ENCODE measurements at regions not wholly inside any gene's neighbourhood (a gene's known extent, or its start where the extent isn't known, plus 50 kb on each side); places are given as distances from the start of the nearest gene placed in this dataset.
A peak's percentile ranks its signal among the peaks of the same experiment; 100 is the strongest.

- no peak for DNase-seq
Observed at GRCh38 chr7:115548756-115549155, 481.8 kb downstream of the TFEC start.

DNA sequence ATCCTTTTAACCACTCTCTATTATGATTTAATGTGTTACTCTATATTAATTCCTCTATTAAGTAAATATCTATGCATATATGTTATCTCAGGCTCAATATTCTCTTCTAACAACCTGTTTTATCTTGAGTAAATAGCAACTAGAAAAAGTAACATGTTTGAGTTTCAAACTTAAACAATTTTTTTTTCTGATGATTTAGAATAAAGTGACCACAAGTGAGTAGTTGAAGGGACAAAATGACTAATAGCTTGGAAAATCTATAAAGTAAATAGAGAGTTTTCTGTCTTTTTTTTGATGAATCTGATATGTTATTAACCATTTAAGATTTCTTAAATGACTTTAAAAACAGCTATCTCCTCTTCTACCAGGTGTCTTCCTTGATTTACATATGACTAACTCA is 483.8 kb downstream of the TFEC start:
- no peak for DNase-seq

DNA sequence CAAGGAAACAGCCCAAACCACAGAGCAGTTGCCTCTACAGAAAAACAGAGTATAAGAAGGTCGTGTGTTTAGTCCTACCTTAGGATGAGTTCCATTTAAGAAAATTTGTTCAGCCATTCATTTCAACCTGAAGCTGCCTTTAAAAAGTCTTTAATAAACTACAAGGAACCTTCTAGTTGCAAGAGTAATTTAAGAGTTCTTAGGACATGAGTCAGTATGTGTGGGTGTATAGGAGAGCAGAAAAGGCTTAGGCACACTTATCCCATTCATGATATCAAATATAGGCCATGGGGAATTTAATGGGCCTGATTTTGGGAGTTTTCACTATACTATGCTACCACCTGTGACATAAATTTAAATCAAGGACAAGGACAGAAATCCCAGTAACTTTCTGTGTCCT is 496.8 kb downstream of the TFEC start:
- no peak for DNase-seq

- no peak for DNase-seq
Observed at GRCh38 chr7:115526278-115526677, 504.3 kb downstream of the TFEC start.

DNA sequence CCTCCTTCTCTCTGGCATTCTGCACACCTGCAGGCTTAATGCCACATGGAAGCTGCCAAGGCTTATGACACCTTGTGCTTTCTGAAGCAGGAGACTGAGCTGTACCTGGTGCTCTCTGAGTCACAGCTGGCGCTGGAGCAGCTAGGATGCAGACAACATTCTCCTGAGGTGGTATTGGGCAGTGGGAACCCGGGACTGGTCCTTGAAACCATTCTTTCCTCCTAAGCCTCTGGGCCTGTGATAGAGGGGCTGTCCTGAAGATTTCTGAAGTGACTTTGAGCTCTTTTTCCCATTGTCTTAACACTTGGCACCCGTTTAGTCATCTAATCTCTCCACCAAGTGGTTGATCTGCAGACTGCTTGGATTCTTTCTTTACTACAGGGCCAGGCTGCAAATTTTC is 508.4 kb downstream of the TFEC start:
- no peak for DNase-seq

DNA sequence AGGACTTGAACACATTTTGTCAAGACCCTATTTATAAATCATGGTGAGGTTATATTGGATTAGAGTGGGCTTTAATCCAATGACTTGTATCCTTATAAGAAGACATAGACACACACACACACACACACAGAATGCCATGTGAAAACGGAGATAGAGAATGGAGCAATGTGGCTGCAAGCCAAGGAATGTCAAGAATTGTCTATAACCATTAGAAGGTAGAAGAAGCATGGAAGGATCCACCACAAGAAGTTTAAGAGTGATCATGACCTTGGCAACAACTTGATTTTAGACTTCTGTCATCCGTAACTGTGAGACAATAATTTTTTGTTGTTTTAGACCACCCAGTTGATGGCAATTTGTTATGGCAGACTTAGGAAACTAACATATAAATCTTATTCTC is 514.2 kb downstream of the TFEC start:
- DNase-seq = no peak

DNA sequence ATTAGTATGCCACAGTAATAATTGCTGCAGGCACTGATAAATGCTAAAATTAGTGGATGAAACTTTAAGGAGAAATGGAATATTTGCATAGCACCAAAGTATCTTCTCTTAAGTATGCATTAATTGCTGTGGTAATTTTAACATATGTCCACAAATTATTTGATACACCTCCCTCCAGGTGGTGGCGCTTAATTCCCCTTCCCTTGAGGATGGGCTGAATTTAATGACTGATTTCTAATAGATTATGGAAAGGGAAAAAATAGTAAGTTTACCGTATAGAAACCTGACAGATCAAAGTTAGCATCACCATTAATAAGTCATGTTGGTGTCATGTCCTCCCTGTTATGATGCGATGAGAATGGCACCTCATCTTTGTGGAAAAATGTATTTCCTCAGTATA is 519.2 kb downstream of the TFEC start:
- no peak for DNase-seq

DNA sequence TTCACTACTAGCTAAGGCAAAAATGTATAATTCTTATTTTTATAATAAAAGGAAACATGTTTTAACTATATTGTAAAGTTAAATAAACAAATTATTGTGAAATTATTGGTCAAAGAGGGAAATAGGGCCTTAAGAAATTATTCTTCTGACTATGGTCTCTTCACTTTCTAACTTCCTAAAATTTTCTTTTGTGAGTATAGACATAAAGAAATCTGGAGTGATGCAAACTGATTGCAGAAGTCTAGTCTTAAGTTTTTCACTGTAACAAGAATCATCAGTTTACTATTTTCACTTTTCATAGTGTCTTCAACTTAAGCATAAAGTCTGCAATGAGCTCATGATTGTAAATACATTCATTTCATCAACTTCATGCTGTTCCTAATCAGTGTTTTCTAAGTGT is 525.4 kb downstream of the TFEC start:
- DNase-seq = no peak

GRCh38 chr7:115499956-115500355 is 530.6 kb downstream of the TFEC start:
- no peak for DNase-seq

GRCh38 chr7:115496006-115496405 is 534.6 kb downstream of the TFEC start:
- no peak for DNase-seq

DNA sequence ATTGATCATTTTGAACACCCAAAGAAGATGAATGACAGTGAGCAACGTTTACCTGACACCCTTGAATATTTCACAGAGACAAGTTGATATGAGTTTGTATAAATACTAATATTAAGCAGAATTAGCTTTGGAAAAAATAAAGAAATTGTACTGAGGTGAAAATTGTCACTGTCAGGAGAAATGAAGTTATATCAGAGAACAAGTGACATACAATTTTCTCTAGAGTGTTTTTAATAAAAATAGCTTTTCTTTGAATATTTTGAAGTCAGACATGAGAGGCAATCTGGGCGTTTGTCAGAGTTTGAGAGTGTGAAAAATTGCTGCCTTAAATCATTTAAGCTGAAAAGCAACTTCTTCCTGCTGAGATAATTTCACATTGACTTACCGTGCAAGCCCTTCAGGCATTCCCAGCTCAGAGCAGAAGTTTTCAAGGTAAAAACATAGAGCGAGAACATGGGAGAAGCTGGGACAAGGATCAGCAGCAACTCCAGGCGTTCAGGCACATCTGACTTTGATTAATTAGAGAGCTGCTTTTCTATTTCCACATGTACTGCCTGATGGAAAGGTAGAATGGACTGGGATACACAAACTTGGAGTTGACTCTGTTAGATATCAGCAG is 535.9 kb downstream of the TFEC start:
- DNase-seq = no peak

GRCh38 chr7:115493381-115493780 is 537.2 kb downstream of the TFEC start:
- no peak for DNase-seq

DNA sequence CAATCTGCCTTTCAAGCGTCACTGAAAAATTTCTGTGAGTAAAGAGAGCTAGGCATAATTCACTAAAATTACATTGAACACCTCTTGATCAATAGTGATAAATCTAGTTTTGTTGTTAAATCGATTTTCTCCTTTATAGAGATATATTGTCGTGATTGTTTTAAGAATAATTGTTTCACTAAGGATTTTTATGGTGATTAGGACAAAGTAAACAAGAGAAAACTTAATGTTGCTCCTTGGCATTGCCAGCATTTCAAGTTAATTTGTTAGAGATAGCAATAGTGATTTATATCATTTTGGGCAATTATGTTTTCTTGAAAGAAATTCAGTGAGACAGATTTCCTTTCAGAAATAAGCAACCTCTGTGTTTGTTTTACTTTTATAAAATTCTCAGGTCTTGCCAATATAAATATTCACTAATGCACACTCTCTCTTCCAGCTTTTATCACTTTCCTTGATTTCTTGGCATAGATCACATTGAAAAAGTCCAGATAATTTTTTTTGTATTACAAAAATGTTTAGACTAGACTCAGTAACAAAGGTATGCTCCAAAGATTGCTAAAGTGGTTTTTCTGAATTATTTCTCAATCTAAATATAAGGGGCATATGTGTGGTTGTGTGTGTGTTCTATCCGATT is 538.7 kb downstream of the TFEC start:
- DNase-seq = no peak

DNA sequence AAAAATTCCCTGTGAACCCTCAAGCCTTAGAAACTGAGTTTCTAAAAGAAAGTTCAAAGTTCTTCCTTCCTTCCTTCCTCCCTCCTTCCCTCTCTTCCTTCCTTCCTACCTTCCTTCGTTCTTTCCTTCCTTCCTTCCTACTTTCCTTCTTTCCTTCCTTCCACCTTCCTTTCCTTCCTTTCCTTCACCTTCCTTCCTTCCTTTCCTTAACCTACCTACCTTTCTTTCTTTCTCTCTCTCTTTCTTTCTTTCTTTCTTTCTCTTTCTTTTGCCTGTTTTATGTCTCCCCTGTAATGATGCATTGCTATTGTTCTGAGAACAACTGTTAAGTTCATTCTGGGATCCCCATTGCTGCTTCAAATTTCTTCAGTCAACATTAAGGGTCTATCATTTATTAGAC is 551.1 kb downstream of the TFEC start:
- no peak for DNase-seq

- DNase-seq = no peak
Observed at GRCh38 chr7:115478426-115478825, 552.1 kb downstream of the TFEC start.

- peak; percentile 14 for DNase-seq
Observed at GRCh38 chr7:115477193-115477651, 553.3 kb downstream of the TFEC start.

- peak; percentile 10 for DNase-seq
Observed at GRCh38 chr7:115476671-115477181, 553.8 kb downstream of the TFEC start.

GRCh38 chr7:115475761-115476385 is 554.0 kb downstream of the MDFIC start:
- peak; percentile 46 for DNase-seq

DNA sequence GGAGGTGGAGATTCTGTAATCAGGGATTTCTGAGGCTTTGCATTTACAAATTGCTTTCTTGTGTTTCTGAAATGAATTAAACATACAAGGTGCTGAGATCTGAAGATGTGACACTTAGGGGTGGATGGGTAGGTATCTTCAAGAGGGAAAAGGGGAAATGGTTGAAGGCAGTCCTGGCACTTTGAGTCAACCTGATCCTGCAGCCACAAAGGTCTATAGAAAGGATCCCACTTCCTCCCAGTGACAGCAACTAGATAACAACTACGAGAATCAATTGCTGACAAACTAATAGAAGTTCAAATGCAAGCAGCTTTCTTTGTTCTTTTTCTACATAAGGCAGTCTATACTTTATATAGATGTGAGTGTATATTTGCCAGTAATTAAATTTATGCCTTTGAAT is 553.3 kb downstream of the MDFIC start:
- DNase-seq = no peak

GRCh38 chr7:115474137-115474536 is 552.2 kb downstream of the MDFIC start:
- DNase-seq = no peak

DNA sequence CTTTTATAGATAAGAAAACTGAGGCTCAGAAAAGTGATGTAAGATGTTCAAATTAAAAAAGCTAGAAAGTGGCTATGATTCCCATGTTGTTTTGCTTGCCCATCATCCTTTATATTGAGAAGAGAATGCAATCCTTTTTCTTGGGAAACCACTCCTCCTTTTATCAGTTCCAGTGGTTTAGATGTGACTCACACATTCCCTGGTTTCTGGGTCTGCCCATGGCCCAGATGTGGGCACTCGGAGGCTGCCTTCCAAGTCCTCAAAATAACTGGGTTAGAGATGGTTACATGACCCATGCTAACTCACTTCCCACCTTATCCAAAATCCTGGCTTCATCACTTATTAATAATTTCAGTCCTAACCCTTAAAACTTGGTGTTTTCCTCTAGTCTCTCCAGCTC is 550.0 kb downstream of the MDFIC start:
- no peak for DNase-seq

- DNase-seq = no peak
Observed at GRCh38 chr7:115462301-115463015, 540.6 kb downstream of the MDFIC start.

DNA sequence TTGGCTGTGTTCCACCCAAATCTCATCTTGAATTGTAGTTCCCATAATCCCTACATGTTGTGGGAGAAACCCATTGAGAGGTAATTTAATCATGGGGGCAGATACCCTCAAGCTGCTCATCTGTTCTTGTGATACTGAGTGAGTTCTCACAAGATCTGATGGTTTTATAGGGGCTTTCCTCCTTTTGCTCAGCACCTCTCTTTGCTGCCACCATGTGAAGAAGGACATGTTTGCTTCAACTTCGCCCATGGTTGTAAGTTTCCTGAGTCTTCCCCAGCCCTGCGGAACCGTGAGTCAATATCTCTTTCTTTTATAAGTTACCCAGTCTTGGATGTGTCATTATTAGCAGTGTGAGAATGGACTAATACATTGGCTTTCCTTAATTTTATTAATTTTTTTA is 527.8 kb downstream of the MDFIC start:
- DNase-seq = peak; percentile 2

DNA sequence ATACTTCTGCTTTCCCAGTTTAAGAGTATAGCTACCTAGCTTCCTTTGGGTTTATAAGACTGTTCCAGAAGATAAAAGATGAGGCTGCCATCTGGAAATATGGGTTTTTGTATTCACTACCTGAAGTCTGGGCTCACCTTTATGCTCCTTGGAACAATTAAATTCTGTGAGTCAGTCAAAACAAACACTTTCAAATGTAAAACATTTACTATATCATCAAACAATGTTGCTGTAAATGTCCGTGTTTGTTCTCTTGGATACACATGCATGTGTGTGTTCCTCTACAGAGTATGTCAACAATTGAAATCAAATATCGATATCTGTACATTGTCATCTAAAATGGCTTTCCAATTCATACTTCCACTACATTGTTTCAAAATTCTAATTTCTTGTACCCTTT is 525.6 kb downstream of the MDFIC start:
- DNase-seq = no peak

All from hematopoietic multipotent progenitor cell treated with erythropoietin and hydrocortisone succinate and interleukin-3 and kit ligand, for 4 days (in vitro differentiated cells).